NCI-H187 (cell line): ENCODE measurements at regions not wholly inside any gene's neighbourhood (a gene's known extent, or its start where the extent isn't known, plus 50 kb on each side); places are given as distances from the start of the nearest gene placed in this dataset.
"Not testable (repeated sequence)": the region's sequence is repeated elsewhere in the genome, so short reads cannot be mapped to it uniquely, and the experiment has no call there.

ENCODE experiments used
- DNase-seq, 2 experiments: peaks; one replicate each; lab custom pipeline; 2025; lab: John Stamatoyannopoulos, UW

GRCh38 chr4:79175716-79176115 lies 150.1 kb downstream of the NAA11 start:
- no peak for DNase-seq

GRCh38 chr4:79174490-79175252 lies 151.2 kb downstream of the NAA11 start:
- no peak for DNase-seq

GRCh38 chr4:79173186-79173585 lies 152.7 kb downstream of the NAA11 start:
- DNase-seq: no peak

GRCh38 chr4:79170077-79170476 lies 155.8 kb downstream of the NAA11 start:
- no peak for DNase-seq

DNA sequence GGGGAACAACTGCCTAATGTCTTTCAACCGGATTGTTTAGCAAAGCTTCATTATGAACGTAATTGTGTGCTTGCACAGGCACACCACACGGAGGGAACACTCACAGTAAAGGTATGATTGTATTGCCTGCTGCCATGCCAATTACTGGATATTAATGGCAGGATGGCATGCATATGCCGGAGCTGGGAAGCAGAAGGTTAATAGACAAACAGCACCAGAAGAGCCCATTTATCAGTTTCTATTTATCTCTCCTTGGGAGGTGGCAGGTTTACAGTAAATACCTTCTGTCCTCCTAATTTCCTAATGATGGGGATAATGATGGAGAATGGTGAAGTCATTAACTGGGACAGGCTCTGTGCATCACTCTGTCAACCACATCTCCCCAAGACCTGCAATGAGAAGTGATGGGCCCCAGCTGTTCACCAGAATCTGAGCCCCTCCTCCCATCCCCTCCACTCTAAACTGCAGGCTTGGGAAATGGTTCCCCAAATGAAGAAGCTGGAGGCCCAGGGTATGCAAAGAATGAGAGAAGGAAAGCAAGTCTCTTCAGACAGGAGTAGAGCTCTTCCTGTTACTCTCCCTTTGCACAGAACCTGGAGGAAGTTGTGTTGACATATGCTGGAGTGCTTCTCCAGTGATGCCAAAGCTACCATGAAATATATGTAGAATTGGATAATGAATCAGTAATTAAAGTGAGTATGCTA lies 160.8 kb downstream of the NAA11 start:
- DNase-seq: no peak

DNA sequence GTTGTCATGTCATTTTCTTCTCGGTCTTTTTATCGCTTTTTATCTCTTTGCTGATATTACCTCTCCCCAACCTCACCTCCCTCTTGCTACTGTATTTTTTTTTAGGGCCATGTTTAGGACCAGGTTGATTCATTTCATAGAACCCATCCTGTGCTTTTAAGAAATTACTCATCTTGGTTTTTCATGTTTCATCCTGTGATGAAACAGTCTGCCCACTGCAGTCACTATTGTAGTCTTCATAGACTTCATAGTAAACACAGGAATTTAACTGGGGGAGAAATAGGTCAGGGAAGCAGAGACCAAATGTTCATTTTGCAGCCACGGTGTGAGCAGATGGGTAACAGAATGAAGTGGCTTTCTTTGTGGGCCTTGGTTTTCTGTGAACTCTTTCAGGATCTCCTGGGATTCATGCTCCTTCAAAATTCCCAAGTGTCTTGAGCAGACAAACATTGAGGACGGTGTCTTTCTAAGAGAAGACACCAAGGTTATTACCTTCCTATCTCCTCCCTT lies 161.8 kb downstream of the NAA11 start:
- no peak for DNase-seq

- no peak for DNase-seq
Measured at GRCh38 chr4:79160962-79161361, 164.9 kb downstream of the NAA11 start.

- DNase-seq: not testable (repeated sequence)
Measured at GRCh38 chr4:79158705-79159104, 167.2 kb downstream of the NAA11 start.

- no peak for DNase-seq
Measured at GRCh38 chr4:79155336-79155735, 170.5 kb downstream of the NAA11 start.

DNA sequence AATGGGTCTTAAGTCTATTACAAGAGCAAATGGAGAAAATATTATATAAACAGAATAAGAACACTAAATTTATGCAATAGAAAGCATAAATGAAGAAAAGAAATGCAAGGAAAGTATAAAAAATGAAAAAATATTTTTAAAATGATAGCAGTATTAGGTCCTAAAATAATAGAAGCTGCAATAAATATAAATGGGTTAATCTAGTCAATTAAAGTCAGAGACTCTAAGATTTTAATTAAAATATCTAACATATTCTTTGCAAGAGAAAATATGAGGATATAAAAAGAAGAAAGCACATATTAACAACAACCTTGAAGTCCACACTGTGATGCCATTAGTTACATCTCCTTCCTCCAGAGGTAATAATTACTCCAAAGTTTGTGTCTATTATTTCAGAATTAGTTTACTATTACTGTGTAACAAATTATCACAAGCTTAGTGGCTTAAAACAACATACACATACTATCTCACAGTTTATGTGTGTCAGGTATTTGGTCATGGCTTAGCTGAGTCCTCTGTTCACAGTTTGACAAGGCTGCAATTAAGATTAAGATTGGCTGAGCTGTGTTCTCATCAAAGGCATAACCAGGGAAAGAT lies 174.9 kb downstream of the NAA11 start:
- no peak for DNase-seq

DNA sequence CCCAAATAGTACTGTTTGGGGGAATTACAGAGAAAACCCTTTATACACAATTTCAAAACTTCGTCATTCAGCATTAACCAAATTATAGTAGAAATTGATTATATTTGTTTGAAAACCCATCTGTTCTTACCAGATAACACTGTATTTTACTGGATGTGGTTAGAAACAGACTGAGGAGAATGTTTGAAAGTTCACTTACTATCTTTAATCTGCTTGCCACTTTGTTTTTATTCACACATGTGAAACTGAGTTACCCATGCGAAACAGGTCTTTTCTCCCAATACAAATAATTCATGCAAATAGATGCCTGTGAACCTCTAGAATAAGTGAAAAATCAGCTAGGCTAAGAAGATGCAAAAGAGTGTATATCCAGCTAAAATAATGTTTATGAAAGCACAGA lies 177.5 kb downstream of the NAA11 start:
- DNase-seq: no peak

- no peak for DNase-seq
Measured at GRCh38 chr4:79147251-79147650, 178.6 kb downstream of the NAA11 start.

- DNase-seq: no peak
Measured at GRCh38 chr4:79141530-79141929, 184.3 kb downstream of the NAA11 start.

GRCh38 chr4:79134767-79135166 lies 191.1 kb downstream of the NAA11 start:
- no peak for DNase-seq

DNA sequence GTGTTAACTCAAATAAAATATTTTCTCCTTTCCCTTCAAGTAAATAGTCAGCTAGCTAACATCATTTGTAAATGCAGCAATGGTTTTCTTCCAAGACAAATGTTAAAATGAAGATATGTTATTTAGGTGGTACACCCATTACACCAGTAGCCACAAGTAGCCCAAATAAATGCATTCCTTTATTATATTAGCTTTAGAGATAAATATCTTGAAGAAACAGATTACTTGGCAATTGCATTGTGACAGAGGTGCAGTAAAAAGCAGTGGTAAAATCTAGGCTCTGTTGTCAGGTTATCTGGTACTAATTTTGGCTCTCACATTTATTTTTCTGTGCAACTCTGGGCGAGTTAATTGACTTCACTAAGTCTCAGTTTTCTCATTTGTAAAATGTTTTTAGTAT lies 193.0 kb downstream of the NAA11 start:
- DNase-seq: no peak

DNA sequence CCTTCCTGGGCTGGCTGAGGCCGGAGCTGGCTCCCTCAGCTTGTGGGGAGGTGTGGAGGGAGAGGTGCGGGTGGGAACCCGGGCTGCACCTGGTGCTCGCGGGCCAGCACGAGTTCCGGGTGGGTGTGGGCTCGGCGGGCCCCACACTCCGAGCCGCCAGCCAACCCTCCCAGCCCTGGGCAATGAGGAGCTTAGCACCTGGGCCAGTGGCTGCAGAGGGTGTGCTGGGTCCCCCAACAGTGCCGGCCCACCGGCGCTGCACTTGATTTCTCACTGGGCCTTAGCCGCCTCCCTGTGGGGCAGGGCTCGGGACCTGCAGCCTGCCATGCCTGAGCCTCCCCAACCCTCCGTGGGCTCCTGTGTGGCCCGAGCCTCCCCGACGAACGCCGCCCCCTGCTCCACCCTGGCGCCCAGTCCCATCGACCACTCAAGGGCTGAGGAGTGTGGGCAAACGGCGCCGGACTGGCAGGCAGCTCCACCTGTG lies 182.7 kb upstream of the PAQR3 start:
- no peak for DNase-seq

GRCh38 chr4:79121223-79121622 lies 182.0 kb upstream of the PAQR3 start:
- DNase-seq: no peak

DNA sequence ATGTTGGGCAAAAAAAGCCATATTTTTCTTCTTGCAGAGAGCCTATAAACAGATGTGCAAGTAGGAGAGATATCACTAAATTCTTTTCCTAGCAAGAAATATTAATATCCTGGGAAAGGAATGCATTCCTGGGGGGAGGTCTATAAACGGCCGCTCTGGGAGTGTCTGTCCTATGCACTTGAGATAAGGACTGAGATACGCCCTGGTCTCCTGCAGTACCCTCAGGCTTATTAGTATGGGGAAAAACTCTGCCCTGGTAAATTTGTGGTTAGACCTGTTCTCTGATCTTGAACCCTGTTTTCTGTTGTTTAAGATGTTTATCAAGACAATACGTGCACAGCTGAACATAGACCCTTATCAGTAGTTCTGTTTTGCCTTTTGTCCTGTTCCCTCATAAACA lies 177.8 kb upstream of the PAQR3 start:
- DNase-seq: not testable (repeated sequence)

GRCh38 chr4:79107014-79107413 lies 167.8 kb upstream of the PAQR3 start:
- DNase-seq: no peak

DNA sequence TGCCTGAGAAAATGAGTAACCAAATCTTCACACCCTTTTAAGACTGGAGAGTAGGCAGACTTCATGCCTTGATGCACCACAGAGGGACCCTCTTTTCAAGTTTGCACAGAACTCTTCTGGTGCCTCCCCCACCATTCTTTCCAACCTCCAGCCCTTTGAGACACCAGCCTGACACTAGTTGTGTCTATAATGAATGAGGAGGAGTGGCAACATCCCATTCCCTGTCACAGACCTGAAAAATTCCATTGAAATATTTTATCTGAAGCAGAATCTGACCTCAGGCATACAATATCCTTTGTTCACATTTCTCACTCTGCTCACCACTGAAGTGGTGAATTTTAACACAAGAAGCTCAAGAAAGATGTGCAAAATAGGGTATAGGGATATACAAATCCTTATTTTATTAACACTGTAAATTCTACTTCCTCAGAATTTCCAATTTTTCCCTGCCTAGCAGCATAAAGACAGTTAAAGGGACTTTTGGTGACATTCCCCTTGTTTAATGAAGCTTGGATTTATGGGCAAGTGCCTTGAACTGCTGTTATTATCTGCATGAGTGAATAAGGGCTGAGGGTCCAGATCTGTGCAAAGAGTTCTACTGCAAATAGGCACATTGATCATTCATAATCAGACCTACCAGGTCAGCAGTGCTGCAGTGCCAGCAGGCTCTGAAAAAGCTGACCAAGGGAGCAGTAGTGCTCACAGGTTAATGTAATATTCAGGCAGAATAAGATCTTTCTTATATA lies 149.9 kb upstream of the PAQR3 start:
- DNase-seq: no peak

- DNase-seq: no peak
Measured at GRCh38 chr4:79087071-79087470, 147.8 kb upstream of the PAQR3 start.

DNA sequence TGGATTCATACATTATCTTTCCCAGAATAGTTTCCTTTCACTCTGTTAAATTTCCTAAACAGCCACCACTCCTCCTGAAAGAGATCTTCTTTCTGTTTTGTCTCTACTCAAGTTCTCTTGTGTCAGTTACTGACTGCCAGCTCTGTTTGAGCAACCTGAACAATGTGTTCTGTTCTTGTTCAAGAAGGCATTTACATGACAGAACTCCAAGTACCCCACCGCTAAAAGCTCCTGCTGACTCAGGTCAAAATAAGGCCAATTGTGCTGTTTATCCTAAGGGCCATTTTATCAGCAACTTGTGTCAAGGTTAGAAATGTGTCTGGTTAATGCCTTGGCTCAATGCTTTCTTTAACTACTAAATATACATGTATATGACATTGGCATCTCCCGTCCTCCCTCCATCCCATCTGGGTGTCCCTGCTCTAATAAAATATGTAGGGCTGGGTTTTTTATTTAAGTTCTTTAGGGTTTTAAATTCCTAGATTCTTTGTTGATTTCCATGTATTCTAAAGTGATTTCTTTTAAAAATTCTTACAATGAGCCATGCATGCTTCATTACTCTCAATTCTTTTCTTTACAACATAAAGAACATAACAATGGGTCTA lies 144.3 kb upstream of the PAQR3 start:
- DNase-seq: no peak
